GM08714 (cell line): ENCODE measurements at regions not wholly inside any gene's neighbourhood (a gene's known extent, or its start where the extent isn't known, plus 50 kb on each side); places are given as distances from the start of the nearest gene placed in this dataset.

Experiments
- H3K4me3 ChIP-seq: fragments of 200-500 bp; sonication (Bioruptor generic); 2 replicates; pipeline ENCODE4 v1.5.1; 2014; ENCODE audit warnings: mild to moderate bottlenecking, low read length, inconsistent platforms
- ZNF274 ChIP-seq: IDR thresholded peaks from 2 replicates; pipeline ENCODE4 v1.6.1; 2012; ENCODE audit warnings: mild to moderate bottlenecking, low read depth, low read length

- H3K4me3 ChIP-seq: no peak overlapping the region
- no peak for TF ChIP-seq ZNF274
Measured at GRCh38 chr6:145257704-145258103, 477.6 kb downstream of the EPM2A start.

GRCh38 chr6:145258122-145258521 is 477.2 kb downstream of the EPM2A start:
- no peak for TF ChIP-seq ZNF274

GRCh38 chr6:145260484-145261175 is 474.7 kb downstream of the EPM2A start:
- no peak for TF ChIP-seq ZNF274

More at GRCh38 chr6:145258122-145258521, 477.2 kb downstream of the EPM2A start:
- no peak overlapping the region for H3K4me3 ChIP-seq

GRCh38 chr6:145261758-145262157 is 473.6 kb downstream of the EPM2A start:
- TF ChIP-seq ZNF274: no peak
- H3K4me3 ChIP-seq: no peak overlapping the region

More at GRCh38 chr6:145260484-145261175, 474.7 kb downstream of the EPM2A start:
- H3K4me3 ChIP-seq: no peak overlapping the region

GRCh38 chr6:145262771-145263170 is 472.5 kb downstream of the EPM2A start:
- no peak overlapping the region for H3K4me3 ChIP-seq
- TF ChIP-seq ZNF274: no peak

GRCh38 chr6:145263778-145264211 is 471.5 kb downstream of the EPM2A start:
- H3K4me3 ChIP-seq: no peak overlapping the region
- no peak for TF ChIP-seq ZNF274

- H3K4me3 ChIP-seq: no peak overlapping the region
- no peak for TF ChIP-seq ZNF274
Measured at GRCh38 chr6:145266432-145267075, 468.8 kb downstream of the EPM2A start.

GRCh38 chr6:145267076-145267867 is 468.0 kb downstream of the EPM2A start:
- TF ChIP-seq ZNF274: no peak
- H3K4me3 ChIP-seq: no peak overlapping the region

- H3K4me3 ChIP-seq: no peak overlapping the region
- no peak for TF ChIP-seq ZNF274
Measured at GRCh38 chr6:145270464-145270863, 464.9 kb downstream of the EPM2A start.

GRCh38 chr6:145271040-145271439 is 464.3 kb downstream of the EPM2A start:
- no peak for TF ChIP-seq ZNF274
- no peak overlapping the region for H3K4me3 ChIP-seq

GRCh38 chr6:145271577-145271976 is 463.7 kb downstream of the EPM2A start:
- no peak for TF ChIP-seq ZNF274
- H3K4me3 ChIP-seq: no peak overlapping the region

GRCh38 chr6:145272246-145272645 is 463.1 kb downstream of the EPM2A start:
- no peak for TF ChIP-seq ZNF274
- no peak overlapping the region for H3K4me3 ChIP-seq

- TF ChIP-seq ZNF274: no peak
- no peak overlapping the region for H3K4me3 ChIP-seq
Measured at GRCh38 chr6:145273136-145273535, 462.2 kb downstream of the EPM2A start.

- TF ChIP-seq ZNF274: no peak
- no peak overlapping the region for H3K4me3 ChIP-seq
Measured at GRCh38 chr6:145274083-145274482, 461.2 kb downstream of the EPM2A start.

GRCh38 chr6:145275019-145275418 is 460.3 kb downstream of the EPM2A start:
- no peak for TF ChIP-seq ZNF274

GRCh38 chr6:145275787-145276186 is 459.5 kb downstream of the EPM2A start:
- no peak overlapping the region for H3K4me3 ChIP-seq
- TF ChIP-seq ZNF274: no peak

More at GRCh38 chr6:145275019-145275418, 460.3 kb downstream of the EPM2A start:
- no peak overlapping the region for H3K4me3 ChIP-seq
